CD14-positive monocyte (primary cell): ENCODE measurements at regions not wholly inside any gene's neighbourhood (a gene's known extent, or its start where the extent isn't known, plus 50 kb on each side); places are given as distances from the start of the nearest gene placed in this dataset.

Experiments
- DNase-seq, 3 donors: peaks; one replicate each; pipeline ENCODE4 v3.0.0-alpha.2; 2011 to 2022
- H2AFZ ChIP-seq: 2 replicates; pipeline ENCODE4 v1.6.0; 2012; ENCODE audit warnings: mild to moderate bottlenecking, low read depth, low read length, inconsistent platforms; ENCODE audit not compliant: insufficient read depth, poor library complexity, severe bottlenecking
- H3K27ac ChIP-seq, 2 donors: 1 replicate in 1 of 2; 2 replicates in 1 of 2; pipeline ENCODE4 v1.5.1; 2012 to 2013; ENCODE audit warnings: low read length in 2 of 2, control low read depth in 1 of 2, inconsistent platforms in 1 of 2, low read depth in 1 of 2, mild to moderate bottlenecking in 1 of 2
- H3K27me3 ChIP-seq, 2 donors: one replicate each; pipeline versions ENCODE4 v1.6.0 to v1.6.1; 2011 to 2013; ENCODE audit warnings: low read length in 2 of 2; ENCODE audit not compliant: control insufficient read depth in 2 of 2, insufficient read depth in 2 of 2
- H3K36me3 ChIP-seq, 2 donors: replicated peaks in 1 of 2; 1 replicate in 1 of 2; 2 replicates in 1 of 2; pipeline versions ENCODE4 v1.5.1 to v1.6.1; 2012 to 2013; ENCODE audit warnings: low read length in 2 of 2, control low read depth in 1 of 2, inconsistent platforms in 1 of 2, mild to moderate bottlenecking in 1 of 2; ENCODE audit not compliant: insufficient read depth in 2 of 2, control insufficient read depth in 1 of 2
- H3K4me1 ChIP-seq, 2 donors: 1 replicate in 1 of 2; 2 replicates in 1 of 2; pipeline versions ENCODE4 v1.5.1 to v1.6.1; 2012 to 2013; ENCODE audit warnings: low read length in 2 of 2, control low read depth in 1 of 2, inconsistent platforms in 1 of 2, mild to moderate bottlenecking in 1 of 2, moderate library complexity in 1 of 2; ENCODE audit not compliant: insufficient read depth in 2 of 2, control insufficient read depth in 1 of 2
- H3K4me2 ChIP-seq: replicated peaks from 2 replicates; pipeline ENCODE3; 2012; ENCODE audit warnings: low read length, moderate library complexity, mild to moderate bottlenecking; ENCODE audit not compliant: poor library complexity, severe bottlenecking; ENCODE audit errors: extremely low read depth
- H3K4me3 ChIP-seq, 3 experiments: fragments of 200-600 bp in 1 of 3; sonication (generic) in 1 of 3; replicated peaks in 1 of 3; 1 replicate in 2 of 3; 2 replicates in 1 of 3; pipeline ENCODE4 v1.5.1; 2011 to 2013; ENCODE audit warnings: low read length in 3 of 3, mild to moderate bottlenecking in 3 of 3, control low read depth in 2 of 3, low read depth in 2 of 3, inconsistent platforms in 1 of 3, moderate library complexity in 1 of 3
- H3K79me2 ChIP-seq: 2 replicates; pipeline ENCODE4 v1.6.0; 2012; ENCODE audit warnings: mild to moderate bottlenecking, control low read depth, inconsistent platforms, low read length, moderate library complexity; ENCODE audit not compliant: insufficient read depth
- H3K9ac ChIP-seq: 2 replicates; pipeline ENCODE4 v1.6.0; 2017; ENCODE audit warnings: low read length, mild to moderate bottlenecking; ENCODE audit not compliant: insufficient read depth, poor library complexity, severe bottlenecking
- H3K9me3 ChIP-seq, 2 donors: replicated peaks in 1 of 2; 1 replicate in 1 of 2; 2 replicates in 1 of 2; pipeline versions ENCODE4 v1.5.1 to v1.6.1; 2012 to 2013; ENCODE audit warnings: low read length in 2 of 2, control low read depth in 1 of 2; ENCODE audit not compliant: control insufficient read depth in 1 of 2, insufficient read depth in 1 of 2
- H4K20me1 ChIP-seq: 2 replicates; pipeline ENCODE4 v1.6.0; 2012; ENCODE audit warnings: mild to moderate bottlenecking, low read length, control low read depth, moderate library complexity; ENCODE audit not compliant: insufficient read depth
- H3K27ac Mint-ChIP-seq, 7 donors: one replicate each; pipeline ENCODE4 v1.8.0; 2020; ENCODE audit warnings: mild to moderate bottlenecking in 7 of 7, mixed read lengths in 7 of 7, moderate library complexity in 6 of 7, inconsistent platforms in 2 of 7
- H3K27me3 Mint-ChIP-seq, 3 donors: one replicate each; pipeline ENCODE4 v1.8.0; 2021 to 2022; ENCODE audit warnings: low read depth in 3 of 3, mild to moderate bottlenecking in 3 of 3, mixed read lengths in 3 of 3, moderate library complexity in 3 of 3, inconsistent platforms in 1 of 3
- H3K36me3 Mint-ChIP-seq, 2 donors: one replicate each; pipeline ENCODE4 v1.8.0; 2020; ENCODE audit warnings: mixed read lengths in 2 of 2, inconsistent platforms in 1 of 2, mild to moderate bottlenecking in 1 of 2
- H3K4me1 Mint-ChIP-seq: one replicate; pipeline ENCODE4 v1.8.0; 2020; ENCODE audit warnings: mild to moderate bottlenecking, mixed read lengths
- H3K4me3 Mint-ChIP-seq, 2 donors: one replicate each; pipeline ENCODE4 v1.8.0; 2020; ENCODE audit warnings: mild to moderate bottlenecking in 2 of 2, mixed read lengths in 2 of 2, moderate library complexity in 1 of 2
- H3K9me3 Mint-ChIP-seq, 7 donors: one replicate each; pipeline ENCODE4 v1.8.0; 2020 to 2022; ENCODE audit warnings: mixed read lengths in 7 of 7, mild to moderate bottlenecking in 6 of 7, moderate library complexity in 6 of 7, inconsistent platforms in 2 of 7
- WGBS: methylation state at CpG from one replicate; pipeline ENCODE4 v1.1.5; 2013; ENCODE audit warnings: missing lambda C conversion rate; ENCODE audit not compliant: insufficient coverage; 5-methylcytosine and 5-hydroxymethylcytosine counted together
- intact Hi-C, 2 donors: fragments of 100-400 bp; cut with micrococcal nuclease; formaldehyde crosslinking; loops; one replicate each; pipeline versions ENCODE4 v1.15.0 to v1.15.1; 2023
- TF ChIP-seq, protein P1 (sequence below): fragments of 200-600 bp; IDR thresholded peaks from one replicate; pipeline ENCODE4 v1.8.0; 2022; ENCODE audit warnings: antibody characterized with exemption, mild to moderate bottlenecking

- no peak overlapping the region for H3K27ac Mint-ChIP-seq
- Histone ChIP-seq H3K4me2 (no peak overlapping the region), H3K9ac (no peak overlapping the region), H3K9me3 (peaks cover 0 to 3% of the 10 kb centered on the region in 2 donors), H3K27ac (no peak overlapping the region), H4K20me1 (no peaks in the 10 kb centered on the region), H2AFZ (no peak overlapping the region), H3K36me3 (no peaks in the 10 kb centered on the region), H3K4me1 (no peaks in the 10 kb centered on the region), H3K27me3 (no peaks in the 10 kb centered on the region), H3K4me3 (no peak overlapping the region), H3K79me2 (no peaks in the 10 kb centered on the region)
- no peaks in the 10 kb centered on the region for H3K36me3 Mint-ChIP-seq
- no peak for DNase-seq
- H3K9me3 Mint-ChIP-seq, result peaks cover 0 to 5% (median 3%) of the 10 kb centered on the region in 7 donors
- H3K4me3 Mint-ChIP-seq, result no peak overlapping the region
- no peaks in the 10 kb centered on the region for H3K4me1 Mint-ChIP-seq
- intact Hi-C loops, result no loop called here
- WGBS, result no CpG with 5 or more reads among the region's 3 CpGs
- TF ChIP-seq, protein P1, sequence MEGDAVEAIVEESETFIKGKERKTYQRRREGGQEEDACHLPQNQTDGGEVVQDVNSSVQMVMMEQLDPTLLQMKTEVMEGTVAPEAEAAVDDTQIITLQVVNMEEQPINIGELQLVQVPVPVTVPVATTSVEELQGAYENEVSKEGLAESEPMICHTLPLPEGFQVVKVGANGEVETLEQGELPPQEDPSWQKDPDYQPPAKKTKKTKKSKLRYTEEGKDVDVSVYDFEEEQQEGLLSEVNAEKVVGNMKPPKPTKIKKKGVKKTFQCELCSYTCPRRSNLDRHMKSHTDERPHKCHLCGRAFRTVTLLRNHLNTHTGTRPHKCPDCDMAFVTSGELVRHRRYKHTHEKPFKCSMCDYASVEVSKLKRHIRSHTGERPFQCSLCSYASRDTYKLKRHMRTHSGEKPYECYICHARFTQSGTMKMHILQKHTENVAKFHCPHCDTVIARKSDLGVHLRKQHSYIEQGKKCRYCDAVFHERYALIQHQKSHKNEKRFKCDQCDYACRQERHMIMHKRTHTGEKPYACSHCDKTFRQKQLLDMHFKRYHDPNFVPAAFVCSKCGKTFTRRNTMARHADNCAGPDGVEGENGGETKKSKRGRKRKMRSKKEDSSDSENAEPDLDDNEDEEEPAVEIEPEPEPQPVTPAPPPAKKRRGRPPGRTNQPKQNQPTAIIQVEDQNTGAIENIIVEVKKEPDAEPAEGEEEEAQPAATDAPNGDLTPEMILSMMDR, result no peak
- no peaks in the 10 kb centered on the region for H3K27me3 Mint-ChIP-seq
These were observed 1126.4 kb upstream of the CITED2 start for GRCh38 chr6:140500849-140501248.

DNA sequence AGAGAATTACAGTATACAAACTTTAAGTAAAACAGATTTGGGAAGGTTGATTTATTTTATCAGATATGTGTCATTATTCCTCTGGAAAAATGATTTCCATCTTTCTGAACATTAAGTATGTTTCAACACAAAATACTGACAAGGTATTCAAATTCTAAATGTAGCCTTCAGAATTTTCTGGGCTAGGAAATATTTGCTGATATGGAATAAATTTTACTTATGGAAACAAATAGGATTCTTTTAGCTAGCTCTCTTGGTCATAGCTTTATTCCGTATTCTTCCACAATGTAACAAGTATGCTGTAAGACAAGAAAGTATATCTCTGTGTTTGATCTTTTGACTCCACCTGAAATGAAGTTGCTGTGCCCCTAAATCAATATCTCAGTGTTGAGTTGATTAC lies 1125.2 kb upstream of the CITED2 start:
- Mint-ChIP-seq H3K27me3 (no peaks in the 10 kb centered on the region), H3K36me3 (no peaks in the 10 kb centered on the region), H3K4me1 (no peaks in the 10 kb centered on the region), H3K27ac (no peak overlapping the region), H3K4me3 (no peak overlapping the region), H3K9me3 (peaks cover 0 to 6% (median 3%) of the 10 kb centered on the region in 7 donors)
- Histone ChIP-seq H2AFZ (no peak overlapping the region), H3K4me1 (no peaks in the 10 kb centered on the region), H3K9ac (no peak overlapping the region), H4K20me1 (no peaks in the 10 kb centered on the region), H3K4me2 (no peak overlapping the region), H3K4me3 (no peak overlapping the region), H3K27ac (no peak overlapping the region), H3K36me3 (no peaks in the 10 kb centered on the region), H3K79me2 (no peaks in the 10 kb centered on the region), H3K9me3 (peaks cover 0 to 3% of the 10 kb centered on the region in 2 donors), H3K27me3 (no peaks in the 10 kb centered on the region)
- no CpG with 5 or more reads among the region's 1 CpG for WGBS
- intact Hi-C loops, result no loop called here
- no peak for DNase-seq
- TF ChIP-seq, protein P1, result no peak
